NCI-H524 treated with DMSO at 0.1 percent for 48 hours (cell line): ENCODE measurements at regions not wholly inside any gene's neighbourhood (a gene's known extent, or its start where the extent isn't known, plus 50 kb on each side); places are given as distances from the start of the nearest gene placed in this dataset.

Source experiments
- DNase-seq: peaks from one replicate; lab custom pipeline; 2025; lab: John Stamatoyannopoulos, UW

DNA sequence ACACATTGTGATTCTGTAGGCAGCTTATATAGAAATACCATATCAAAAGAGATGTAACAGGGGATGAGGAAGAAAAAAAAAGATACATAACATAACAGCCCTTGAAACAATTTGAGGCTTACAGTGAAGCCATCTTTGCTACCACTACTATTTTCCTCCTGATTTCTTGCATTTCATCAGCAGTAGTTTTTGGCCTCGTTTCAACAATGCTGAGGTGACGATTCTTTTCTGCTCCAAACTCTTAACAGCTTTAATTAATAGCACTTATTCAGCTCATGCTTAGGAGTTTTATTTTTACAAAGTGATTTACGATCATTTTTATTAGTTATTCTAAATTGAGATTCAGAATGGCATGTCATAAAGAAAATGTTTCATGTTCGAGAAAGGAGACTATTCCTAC is 163.2 kb downstream of the DCK start:
- no peak for DNase-seq

DNA sequence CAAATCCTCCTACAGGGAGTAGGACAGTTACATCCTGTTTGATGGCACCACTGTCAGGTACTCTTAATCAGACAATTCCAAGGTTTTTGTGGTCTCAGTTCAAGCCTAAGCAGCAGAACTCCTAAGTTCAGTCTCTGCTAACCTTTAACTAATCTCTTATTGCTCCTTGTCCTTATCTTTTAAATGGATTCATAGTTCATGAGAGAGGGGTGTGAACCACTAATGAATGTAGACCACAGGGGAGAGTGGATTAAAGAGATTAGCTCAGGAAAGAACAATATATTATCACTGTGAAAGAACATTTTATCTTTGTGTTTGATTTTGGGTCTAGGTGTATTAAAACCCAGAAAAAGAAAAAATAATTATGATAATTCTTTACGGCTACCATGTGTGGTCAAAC is 168.9 kb downstream of the DCK start:
- DNase-seq, result no peak

DNA sequence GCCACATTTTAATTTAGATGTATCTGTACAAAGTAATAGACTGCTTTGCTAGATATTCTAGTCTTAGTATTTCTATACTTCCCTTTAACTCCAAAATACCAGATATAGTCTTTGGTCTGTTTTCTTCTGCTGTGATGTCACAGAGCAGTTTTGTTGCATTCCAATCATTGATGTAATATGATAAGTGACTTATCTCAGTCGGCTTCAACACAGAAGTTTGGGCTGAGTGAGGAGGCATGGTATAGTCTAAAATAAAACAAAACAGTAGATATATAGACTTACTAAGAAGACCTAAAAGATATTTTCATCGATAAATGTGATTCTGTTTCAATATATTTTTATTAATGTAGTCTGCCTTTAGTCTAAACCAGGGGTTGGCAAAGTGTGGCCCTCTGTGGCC is 169.9 kb downstream of the DCK start:
- DNase-seq, result no peak

DNA sequence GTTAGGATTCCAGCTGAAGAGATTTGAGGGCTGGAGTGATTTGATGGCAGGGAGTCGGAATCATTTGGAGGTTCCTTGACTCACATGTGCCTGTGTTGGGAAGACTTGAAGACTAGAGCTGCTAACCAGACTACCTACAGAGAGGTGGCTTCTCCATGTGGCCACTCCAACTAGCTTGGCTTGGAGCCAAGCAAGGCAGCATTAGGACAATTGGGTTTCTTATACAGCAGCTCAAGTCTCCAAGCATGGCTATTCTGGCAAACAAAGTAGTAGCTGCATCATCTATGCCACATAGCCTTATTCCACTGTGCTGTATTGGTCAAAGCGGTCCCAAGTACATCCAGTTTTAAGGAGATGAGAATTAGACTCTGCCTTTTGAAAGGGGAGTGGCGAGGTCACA is 171.7 kb upstream of the SLC4A4 start:
- DNase-seq, result no peak

DNA sequence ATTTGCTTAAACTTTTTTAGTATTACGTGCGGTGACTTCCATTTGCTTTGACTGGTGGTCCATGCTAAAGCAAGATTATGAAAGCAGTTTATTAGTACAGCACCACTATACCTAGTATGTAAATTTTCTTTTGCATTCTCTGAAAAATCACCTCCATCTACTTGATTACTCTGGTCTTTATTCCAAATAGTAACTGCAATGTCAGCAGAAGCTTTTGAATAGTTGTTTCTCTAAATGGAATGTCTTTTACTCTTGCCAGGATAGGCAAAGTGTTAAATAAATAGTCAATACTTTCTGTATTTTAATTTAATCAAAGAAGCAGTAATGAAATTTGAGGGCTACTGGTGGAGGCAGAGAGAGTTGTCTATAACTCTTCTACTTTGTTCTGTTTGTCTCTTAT is 167.2 kb upstream of the SLC4A4 start:
- DNase-seq, result no peak

DNA sequence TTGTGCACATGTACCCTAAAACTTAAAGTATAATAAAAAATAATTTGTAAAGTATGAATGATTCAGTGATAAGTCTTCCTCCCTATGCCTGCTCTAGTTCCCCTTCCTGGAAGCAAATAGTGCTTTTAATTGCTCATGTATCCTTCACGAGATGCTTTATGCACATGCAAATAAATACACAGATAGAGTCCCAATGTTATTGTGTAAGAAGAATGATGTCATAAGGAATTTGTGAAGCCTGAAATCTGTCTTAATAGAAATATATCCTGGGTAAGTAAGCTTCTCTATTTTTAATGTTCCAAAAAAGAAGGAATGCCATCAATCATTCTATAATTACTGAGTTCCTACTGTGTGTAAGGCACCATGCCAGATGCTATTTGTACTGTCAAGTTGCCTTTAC is 157.5 kb upstream of the SLC4A4 start:
- DNase-seq, result no peak

DNA sequence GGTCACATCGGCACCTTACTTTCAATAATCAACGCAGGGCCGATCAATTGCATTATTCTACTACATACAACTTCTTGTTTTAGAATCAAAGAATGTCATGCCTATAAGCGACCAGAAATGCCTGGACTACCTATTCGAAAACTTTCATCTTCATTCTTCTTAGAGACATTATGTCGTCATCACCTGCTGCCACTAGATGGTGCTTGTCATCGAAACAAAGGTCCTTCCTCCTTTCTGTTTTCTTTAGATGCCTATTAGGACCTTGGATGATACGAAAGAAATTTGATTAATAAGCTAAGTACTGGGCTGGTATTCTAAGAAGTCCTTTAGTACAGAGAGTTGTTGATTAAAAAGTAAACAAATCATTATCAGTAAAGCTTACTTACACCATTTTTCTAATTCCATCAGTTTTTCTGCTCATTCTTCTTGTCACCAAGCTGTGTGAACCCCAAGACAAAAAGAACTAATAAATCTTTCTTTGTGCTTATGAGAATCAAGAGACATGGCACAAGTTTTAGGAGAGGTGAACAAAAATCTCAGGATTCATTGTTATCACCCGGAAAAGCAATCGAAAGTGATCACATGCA is 154.5 kb upstream of the SLC4A4 start:
- DNase-seq, result peak; percentile 33

DNA sequence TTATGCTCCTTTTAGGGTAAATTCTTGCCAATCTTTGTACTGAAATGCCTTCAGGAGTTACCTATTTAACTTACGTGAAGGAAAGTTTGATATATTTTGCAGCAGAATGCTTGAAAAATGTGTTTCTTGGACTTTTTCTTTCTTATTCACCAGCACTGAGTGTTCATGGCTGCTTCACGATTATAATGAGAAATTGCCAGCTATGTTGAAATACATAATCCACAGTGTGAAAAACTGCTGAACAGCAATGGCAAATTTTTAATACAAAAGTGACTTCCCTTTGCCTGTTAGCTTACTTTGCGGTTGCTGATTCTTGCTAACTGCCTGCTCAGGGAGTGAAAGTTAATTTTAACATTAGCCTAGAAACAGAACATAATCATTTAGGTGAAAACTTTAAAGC is 153.8 kb upstream of the SLC4A4 start:
- no peak for DNase-seq

DNA sequence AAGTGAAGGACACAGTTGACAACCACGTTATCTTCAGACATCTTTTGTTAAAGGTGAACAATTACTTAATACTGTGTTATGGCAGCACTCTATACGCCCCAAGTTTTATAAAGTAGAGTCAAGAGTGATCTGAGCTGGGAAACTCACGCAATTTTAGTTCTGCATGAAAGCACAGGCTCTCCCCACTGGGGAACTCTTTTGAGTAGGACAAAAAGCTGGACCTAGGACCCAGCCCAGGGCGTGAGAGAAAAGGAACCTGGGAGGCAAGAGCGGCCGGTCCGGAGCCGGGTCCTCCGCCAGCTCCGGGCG is 152.6 kb upstream of the SLC4A4 start:
- DNase-seq, result no peak

DNA sequence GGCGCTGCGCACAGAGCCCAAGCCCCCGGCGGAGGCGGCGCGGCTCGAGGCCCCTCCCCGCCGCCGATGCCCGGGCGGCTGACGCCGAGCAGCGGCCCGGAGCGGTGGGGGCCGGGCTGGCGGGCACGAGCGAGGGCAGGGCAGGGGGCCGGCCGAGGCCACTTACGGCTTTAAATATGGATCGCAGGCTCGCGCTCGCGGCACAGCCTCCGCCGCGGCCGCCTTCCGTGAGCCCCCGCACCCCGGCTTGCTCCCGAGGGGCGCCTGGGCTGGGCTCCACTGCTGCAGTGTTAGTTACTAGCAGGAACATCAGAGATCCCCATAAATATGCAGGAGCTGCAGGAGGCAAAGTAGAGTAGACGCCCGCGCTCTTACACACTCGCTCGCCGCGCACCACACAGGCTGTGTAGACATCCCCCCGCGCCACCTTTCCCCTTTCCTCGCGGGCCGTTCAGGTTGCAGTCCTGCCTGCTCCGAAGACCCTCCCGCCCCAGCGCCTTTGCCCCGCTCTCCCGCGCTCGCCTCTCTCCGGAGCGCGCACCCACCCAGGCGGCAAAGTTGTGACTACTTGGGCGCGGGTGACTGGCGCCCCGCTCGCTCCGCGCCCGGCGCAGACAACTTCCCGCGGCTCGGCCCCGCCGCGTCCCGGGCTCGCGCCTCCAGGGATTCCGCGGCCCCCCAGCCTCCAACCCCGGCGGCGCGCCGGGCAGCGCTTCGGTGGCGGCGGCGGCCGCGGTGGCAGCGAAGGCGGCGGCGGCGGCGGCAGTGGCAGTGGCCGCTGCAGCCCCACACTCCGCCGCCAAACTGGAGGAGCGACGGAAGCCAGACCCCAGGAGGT is 152.0 kb upstream of the SLC4A4 start:
- DNase-seq, result no peak

DNA sequence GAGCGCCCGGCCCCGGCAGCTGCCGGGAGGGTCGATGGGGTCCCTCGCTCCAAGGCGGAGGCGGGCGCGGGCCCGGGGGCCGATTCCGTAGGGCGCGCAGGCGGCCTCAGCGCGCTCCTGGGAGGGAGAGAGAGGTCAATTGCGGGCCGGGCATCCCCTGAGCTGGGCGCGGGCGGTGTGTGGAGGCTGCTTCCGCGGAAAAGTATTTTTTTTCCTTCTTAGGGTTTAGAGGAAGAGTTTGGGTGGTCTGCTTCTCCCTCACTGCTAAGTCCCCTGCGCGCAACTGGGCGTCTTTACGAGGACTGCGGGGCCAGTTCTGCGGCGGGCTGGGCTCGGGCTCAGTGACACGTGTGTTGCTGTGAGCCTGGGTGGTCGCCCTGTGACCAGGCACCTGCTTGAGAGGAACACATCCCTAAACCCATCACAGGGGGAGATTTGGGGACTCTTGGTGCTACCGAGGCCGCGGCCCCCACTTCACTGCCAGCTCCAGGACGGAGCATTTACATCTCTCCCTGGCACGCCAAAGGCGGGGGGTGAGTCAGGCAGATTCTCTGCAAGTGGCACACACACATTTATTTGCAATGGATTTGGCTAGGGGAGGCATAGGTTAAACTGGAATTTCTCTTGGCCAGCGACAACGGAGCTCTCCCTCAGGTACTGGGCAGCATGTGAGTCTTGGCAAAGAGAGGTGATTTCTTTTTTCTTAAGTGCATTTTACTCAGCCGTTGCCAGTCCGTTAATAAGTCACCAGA is 151.2 kb upstream of the SLC4A4 start:
- peak; percentile 16 for DNase-seq

DNA sequence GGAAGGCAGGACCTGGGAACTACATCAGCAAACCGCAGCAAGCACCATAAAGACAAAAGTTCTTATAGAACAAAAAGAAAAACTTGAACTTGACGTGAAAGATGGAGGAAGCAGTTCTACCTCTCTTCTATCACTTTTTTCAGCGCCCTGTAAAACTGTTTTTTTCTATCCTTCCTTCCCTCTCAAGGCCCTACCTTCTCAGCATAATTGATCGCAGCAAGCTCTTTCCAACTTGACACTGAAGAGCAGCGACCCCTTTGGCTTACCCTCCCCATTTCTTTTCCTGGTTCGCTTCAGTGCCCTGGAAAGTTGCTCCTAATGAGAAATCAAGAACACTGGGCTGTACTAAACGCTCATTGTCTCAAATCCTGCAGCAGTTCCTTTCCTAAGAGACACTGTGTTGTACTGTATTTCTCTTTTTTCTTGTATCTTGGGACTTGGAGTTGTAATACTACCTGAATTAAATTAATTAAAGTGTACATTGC is 150.6 kb upstream of the SLC4A4 start:
- no peak for DNase-seq

DNA sequence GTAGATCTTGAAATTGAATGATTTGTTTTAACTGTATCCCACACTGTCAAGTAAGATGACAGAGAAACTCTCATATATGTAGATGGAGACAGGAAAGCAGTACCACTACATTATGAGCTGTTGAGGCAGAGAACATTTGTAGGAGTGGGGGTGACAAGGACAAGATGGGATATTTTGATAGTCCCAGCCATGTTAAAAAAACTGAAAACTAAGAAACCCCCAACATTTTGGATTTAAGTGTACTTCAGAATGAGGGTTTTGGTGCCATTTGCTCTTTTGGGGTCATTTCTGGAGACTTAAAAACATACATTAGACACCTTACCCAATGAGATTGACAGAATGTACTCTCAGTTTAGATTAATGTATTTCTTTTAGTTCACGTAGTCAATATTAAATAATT is 149.9 kb upstream of the SLC4A4 start:
- DNase-seq, result no peak

DNA sequence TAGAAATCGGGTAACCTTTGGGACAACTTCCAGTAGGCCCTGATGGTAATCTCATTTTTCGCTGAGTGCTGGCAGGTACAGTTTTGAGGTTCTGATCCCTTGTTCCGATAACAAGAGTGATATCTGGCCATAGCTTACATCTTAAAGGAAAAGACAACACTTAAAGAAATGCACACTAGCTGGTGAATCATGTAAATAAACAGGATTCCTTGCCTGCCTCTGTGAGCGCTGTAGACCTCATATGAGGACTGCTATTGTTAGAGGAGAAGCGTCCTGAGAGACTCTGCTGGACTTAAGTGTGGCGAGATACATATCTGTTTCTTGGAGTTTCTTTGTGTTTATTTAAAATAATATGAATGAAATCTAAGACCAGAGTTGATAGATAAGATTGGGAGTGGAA is 149.3 kb upstream of the SLC4A4 start:
- DNase-seq, result no peak

DNA sequence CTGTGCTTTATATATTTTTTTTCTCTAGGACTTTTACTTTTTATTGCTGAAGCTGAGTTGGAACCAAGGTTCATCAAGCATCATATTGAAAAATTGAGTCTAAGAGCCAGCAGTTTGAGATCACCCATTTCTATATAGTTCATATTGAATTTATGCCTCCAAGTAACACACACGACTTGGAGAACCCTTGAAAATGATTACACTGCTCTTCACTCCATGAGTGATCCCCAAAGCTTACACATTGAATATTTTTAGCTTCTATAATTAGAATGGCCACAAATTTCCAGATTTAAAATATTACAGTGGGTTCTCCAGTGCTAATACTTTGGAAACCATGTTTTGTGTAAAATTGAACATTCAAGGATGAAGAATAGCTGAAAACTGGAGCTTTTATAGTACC is 144.4 kb upstream of the SLC4A4 start:
- no peak for DNase-seq

DNA sequence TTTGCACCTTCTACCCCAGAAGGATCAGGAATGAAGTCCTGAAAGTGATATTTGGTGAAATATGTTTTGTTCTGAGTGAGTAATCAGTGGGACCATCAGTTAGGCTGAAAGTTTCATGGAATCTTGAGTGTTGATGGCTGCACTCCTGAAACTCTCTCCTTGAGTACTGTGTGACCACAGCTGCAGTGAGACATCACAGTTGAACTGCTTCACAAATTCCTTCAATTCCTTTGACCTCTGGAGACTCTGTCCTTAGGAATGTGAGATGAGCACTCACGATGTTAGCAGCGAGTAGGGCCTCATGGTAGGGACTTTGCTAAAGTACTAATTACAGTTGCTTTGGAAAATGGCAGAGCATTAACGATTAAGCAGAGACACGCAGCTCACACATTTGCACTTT is 142.9 kb upstream of the SLC4A4 start:
- DNase-seq, result no peak

DNA sequence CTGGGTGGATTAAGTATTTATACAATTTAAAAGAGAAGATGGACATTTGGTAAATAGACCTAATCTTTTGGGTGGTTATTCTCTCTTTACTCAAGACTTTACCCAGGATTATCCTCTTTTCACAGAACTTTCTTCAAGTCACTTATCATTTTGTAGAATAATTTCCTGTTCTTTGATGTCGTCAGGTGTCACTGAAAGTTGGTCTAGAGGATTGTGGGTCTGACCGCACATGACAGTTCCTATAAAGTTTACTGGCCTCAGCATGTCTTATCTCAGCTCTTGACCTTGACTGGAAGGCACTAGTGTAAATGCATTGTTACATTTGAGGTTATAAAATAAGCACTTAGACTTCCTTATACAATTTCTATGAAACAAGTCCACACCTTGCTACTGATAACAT is 139.9 kb upstream of the SLC4A4 start:
- no peak for DNase-seq

DNA sequence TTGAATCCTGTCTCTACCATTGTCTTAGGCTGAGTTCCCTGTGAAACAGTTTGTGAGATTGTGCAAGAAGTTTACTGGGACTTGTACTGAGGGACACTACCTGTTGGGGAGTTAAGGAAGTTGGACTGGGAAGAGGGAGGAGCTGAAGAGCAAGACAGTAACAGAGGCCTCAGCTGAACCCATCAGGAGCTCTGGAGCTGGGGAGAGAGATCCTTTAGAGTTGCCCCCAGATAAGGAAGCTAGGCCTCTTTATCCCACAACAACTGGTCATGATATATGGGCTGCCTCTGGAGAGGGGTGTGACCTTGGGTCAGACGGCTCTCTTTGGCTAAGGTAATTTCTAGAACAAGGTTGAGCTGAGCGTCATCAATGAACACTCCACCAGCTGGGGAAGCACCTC is 137.8 kb upstream of the SLC4A4 start:
- DNase-seq, result no peak

DNA sequence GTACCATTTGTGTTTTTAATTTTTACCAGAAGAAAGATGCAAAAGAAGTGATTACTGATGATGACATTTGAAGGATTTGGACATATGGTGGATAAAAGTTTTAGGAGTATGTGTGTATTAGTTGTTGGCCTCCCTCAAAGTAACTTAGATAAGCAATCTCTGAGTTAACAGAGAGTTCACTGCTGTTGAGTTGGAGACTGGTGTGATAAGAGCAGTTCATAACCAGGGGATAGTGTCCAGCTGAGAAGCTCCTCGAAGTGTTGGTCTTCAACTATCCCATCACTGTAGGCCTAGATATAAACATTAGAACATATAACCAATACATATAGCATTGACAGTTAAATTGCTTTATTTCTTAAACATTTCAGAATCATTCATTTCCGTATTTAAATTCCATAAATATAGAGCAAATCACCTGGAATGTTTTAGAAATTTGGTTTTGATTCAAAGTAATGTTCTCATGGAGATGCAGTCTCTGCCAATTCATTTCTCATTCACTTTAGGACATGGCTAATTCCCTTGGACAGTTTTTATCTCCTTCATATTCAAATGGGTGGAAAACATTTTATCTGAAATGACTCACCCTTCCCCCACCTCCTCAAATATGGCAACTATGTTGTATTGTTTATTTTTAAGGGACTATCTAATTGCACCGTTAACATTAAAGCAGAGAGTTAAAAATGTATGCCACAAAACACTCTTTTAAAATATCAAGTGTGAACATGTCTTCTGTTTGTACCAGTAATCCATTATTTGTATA is 136.8 kb upstream of the SLC4A4 start:
- DNase-seq, result no peak

DNA sequence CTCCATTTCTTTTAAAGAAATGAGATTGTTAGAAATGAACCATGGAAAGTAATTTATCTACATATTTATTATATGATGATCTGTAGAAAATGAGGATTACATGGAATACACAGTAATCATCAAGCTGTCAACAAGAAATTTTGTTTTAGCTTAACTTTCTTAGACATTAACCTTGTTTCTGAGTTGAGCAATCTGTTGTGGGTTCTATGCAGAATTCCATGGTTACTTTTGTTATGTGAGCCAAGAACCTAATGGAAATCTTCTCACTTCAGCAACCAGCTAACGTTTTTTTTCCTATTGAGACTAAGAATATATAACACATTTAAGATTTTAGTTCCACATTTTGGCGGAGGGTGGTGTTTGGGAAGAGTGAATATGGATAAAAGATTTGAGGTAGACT is 136.1 kb upstream of the SLC4A4 start:
- no peak for DNase-seq

DNA sequence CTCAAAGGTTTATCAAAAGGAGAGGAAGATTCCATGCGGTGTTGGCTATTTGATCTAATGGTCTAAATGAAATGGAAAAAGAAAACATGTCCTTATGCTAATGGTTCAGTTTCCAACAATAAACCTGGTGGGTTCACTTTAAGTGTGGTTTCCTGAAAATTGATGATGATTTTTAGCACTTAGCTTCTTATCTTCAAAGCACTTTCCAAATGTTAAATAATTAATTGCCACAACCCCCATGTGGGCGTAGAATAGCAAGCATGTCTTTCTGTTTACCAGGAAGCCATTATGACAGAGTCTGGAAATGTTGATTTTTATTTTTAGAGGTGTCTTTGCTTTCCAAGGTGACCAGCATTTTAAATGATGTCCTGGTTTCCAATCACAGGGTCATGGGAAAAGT is 134.8 kb upstream of the SLC4A4 start:
- DNase-seq, result no peak

DNA sequence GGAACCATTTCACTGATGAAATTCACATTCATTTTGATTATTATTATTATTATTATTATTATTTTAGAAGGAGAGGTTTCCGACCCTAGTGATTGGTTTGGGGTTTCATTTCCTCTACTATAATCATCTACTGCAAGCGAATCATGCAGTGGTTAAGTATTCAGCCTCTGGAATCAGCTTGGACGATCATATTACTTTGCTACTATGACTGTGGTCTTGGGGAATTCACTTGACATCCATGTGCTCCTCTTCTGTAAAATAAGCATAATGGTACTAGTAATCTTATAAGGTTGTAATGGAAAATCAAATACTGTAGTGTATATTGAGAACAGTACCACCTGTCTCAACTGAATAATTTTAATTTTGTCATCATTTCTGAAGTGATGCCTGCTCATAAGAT is 132.1 kb upstream of the SLC4A4 start:
- no peak for DNase-seq

DNA sequence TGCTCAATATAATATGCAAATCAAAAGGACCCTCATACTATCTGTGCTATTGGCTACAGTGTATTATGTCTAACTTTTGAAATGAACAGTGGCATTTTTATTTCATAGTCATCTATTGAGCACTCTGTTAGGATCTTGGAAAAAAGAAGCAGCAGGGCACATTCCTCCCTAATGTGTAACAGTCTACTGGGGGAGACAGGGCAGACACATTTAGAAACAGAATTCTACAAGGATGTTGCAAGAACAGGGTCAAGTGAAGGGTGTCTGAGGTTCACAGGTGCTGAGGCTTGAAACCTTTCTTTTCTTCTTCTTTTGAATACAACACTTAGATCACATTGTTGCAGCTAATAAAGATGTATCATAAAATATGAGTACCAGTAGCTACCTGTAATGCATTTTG is 129.7 kb upstream of the SLC4A4 start:
- DNase-seq, result no peak
